AG08396 (cell line): ENCODE measurements at regions not wholly inside any gene's neighbourhood (a gene's known extent, or its start where the extent isn't known, plus 50 kb on each side); places are given as distances from the start of the nearest gene placed in this dataset.
A peak's percentile ranks its signal among the peaks of the same experiment; 100 is the strongest.
"Not testable (repeated sequence)": the region's sequence is repeated elsewhere in the genome, so short reads cannot be mapped to it uniquely, and the experiment has no call there.

Source experiments
- DNase-seq: peaks from one replicate; pipeline ENCODE4 v3.0.0; 2012; ENCODE audit warnings: low spot score, mixed read lengths

DNA sequence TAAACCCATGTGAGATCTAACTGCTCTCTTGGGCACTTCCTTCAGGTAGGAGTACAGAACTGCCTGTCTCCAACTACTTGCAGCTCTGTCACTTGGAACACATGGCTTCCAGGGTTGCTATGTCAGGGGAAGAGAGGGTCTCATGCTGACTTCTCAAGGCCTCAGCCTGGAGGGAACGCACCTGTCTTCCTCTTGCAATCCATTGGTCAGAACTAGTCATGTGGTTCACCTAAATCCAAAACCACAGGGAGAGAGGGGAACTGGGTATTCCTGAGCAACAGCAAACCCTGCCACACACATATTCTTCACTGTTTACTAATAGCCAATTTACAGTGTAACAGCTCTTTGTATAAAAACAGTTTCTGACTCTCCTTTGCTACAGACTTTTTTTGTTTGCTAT, 206.1 kb downstream of the KCNJ2 start:
- DNase-seq = no peak

DNA sequence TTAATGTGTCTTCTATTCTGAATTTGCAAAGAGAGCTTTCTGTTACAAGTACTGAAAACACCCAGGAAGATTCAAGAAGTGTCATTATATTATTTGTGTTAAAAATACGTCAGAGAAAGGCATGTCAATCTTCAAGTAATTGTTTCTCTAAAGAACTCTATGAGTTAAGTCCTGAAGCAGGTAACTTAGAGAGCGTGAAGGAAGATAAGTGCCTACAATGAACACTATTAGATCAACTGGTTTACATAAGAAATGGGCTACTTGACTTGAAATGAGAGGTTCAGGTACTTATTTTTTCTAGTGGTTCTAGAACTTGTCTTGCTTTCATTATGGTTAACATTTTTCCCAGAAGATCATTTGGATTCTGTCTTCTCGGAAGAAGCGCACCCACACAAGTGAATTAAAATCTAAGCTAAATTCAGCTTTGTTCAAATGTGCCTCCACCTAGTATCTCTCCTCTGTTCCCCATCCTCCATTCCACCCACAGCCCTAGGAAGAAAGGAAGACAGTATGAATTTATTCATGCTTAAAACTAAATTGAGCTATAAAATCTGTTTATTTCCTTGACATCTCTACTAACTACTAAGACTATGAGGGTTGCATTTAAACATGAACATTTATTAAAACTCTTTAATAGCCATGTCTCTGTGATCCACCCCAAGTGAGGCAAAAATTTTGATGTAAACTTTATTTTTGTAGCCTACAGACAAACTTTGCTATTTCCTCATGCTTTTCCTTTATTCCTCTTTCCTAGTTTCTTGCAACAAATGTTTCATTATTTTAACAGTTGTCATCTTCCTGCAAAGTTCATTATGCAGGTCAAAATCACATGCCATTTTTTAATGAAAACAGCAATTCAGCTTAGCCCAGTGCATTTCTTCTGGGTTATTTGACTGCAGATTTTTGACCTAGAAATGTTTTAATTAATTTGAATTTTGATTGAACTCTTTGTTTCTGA, 206.8 kb downstream of the KCNJ2 start:
- DNase-seq = no peak

DNA sequence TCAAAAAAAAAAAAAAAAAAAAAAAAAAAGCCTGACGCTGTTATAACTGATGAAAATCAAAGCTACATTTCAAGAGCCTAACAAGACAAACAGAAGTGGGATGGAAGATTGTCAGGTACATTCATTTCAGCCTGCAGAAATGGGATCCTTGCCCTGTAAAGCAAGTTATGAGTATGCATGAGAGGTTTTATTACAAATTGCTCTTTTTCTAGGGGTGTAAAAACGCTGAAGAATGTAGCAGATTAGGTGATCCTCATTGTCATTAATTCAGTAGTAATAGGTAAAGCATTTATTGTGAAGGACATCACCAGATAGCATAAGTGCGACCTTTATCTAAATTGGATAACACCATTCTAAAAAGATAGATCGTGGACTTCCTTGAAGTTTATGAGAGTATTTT, 208.3 kb downstream of the KCNJ2 start:
- DNase-seq = no peak

DNA sequence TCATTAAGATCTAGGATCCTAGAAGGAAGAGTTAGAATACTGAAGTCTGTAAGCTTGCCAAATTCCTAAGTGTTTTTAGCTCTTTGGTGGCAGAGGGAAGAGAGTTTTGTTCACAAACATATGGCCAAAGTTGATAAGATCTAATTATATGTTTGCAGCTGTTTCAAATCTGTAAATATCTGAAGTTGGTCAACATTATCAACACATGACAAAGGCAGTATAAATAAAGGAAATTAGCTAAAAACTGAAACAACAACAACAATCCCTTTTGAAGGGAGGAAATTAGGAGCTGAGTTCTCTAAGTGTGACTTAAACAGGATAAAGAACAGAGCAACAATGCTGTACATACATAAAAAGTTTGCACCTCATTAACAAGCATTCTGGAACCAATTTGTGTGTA, 208.7 kb downstream of the KCNJ2 start:
- no peak for DNase-seq

DNA sequence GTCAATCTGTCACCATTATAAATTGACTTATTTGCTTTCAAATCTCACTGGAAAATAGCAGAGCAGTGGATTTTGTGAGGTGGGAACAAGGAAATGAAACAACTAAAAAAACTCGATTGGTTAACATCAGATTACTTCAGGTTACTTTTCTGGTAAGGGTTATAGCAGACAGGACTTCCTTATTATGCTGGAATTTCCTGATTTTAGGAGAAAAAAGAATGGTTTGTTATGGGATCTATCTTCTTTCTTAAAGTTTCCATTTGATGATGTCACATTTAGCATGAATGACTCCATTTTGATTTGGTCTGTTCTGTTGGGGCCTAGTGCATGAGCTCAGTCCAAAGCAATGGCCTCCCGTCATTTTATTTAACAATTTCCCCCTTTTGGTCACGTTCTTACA, 210.6 kb downstream of the KCNJ2 start:
- DNase-seq = no peak

DNA sequence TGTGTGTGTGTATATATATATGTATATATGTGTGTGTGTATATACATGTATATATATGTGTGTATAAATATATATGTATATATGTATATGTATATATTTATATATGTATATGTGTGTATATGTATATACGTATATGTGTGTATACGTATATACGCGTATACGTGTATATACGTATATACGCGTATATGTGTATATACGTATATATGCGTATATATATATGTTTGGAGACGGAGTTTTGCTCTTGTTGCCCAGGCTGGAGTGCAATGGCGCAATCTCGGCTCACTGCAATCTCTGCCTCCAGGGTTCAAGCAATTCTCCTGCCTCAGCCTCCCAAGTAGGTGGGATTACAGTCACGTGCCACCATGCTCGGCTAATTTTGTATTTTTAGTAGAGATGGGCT, 212.6 kb downstream of the KCNJ2 start:
- DNase-seq = not testable (repeated sequence)

DNA sequence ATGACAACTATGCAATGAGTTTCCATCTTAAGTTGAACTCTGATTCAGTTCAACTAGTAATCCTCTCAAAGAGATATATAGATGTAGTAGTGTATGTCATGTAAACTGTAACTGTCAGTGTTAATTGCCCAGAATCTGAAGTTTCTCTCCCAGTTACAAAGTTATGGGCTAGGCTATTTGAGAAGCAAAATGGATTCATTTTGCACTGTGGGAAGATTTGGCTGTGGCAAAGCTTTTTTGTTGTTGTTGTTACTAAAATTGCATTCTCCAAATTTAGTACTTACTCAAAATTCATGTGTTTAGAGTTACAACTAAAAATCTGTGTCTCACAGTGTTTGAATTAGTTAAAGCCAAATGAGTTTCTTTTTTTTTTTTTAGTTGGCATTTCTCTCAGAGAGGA, 219.0 kb downstream of the KCNJ2 start:
- DNase-seq = no peak

DNA sequence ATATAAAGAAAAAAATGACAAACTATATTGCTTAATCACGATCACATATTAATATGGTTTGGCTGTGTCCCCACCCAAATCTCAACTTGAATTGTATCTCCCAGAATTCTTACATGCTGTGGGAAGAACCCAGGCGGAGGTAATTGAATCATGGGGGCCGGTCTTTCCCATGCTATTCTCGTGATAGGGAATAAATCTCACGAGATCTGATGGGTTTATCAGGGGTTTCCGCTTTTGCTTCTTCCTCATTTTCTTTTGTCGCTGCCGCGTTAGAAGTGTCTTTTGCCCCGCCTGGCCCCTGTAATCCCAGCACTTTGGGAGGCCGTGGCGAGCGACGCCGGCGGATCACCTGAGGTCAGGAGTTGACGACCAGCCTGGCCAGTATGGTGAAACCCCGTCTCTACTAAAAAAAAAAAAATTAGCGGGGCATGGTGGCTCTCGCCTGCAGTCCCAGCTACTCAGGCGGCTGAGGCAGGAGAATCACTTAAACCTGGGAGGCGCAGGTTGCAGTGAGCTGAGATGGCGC, 220.0 kb downstream of the KCNJ2 start:
- not testable (repeated sequence) for DNase-seq

DNA sequence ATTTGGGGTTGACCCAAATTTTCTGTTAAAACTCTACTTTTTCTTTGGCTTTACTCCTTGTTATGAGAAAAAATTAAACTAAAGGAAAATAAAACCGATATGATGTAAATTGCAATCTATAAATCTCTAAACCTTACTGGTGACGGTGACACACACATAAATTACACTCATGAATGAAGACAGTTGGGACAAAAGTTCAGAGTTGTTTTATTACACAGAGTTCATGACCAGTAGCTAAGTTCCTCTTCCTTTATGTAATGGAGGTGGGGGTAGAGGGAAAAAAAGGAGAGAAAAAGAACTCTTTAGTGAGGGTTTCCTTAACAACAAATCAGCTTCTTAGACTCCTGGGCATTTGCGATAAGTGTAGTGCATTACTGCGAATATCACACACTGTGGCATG, 220.7 kb downstream of the KCNJ2 start:
- DNase-seq = no peak

DNA sequence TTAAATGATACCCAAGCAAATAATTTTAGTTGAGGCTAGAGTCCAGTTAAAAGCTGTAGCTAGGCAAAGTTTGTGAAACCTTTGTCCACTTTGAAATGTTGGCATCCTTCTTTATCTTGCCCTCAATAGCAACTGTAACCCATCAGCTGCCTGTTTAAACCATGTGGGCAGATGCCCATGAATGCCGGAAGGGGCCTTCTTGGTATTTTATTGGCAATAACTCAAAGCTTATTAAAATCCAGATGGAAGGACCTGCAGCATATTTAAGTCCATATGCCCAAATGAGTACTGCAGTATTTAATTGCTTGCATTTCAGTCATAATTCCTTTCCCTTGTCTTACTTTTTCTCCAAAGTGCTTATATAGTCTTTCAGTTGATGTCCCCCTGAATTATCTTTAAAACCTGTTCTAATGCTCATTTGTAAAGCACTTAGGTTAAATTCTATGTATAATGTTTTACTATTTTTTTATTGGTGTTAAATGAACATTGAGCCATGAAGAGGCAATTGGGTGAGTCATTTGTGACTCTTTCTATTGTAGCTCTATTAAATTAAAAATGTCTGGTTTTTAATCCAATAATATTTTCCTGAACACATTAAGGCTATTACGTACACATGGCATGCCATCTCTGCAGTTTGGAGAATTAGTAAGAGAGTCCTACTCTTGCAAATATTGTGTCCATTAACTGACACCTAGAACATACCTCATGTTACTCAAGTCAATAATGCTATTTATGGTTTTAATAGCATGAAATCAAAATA, 225.3 kb downstream of the KCNJ2 start:
- DNase-seq = no peak

DNA sequence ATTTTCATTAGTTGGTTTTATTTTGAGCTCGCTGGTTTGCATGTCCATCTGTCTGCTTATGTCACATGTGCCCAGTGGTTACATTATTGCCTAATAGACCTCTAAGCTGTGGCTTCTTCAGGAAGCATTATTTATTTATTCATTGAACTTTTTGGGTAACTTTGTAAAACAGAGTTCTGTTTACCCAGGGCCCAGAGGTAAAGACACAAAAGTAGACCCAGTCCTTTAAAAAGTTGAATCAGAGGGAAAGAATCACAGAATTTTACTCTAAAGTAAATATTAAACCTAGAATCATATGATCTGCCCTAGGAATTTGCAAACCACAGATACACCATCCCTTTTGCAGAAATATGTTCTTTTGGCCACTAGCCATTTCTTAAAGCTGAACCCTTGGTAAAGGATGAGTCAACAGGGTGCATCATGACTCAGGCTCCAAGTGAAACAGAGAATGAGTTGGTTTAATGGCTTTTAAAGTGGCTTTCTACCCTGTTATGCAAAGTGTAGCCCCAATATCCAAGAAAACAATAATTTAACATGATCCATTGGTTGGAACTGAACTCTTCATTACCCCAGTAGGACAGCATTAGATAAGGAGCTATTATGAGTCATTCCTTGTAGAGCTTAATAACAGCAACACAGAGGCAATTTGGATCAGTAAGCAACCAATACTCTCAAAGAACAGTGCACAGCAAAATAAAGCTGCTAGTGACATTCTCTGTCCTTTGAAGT, 236.3 kb downstream of the KCNJ2 start:
- DNase-seq = peak; percentile 66

DNA sequence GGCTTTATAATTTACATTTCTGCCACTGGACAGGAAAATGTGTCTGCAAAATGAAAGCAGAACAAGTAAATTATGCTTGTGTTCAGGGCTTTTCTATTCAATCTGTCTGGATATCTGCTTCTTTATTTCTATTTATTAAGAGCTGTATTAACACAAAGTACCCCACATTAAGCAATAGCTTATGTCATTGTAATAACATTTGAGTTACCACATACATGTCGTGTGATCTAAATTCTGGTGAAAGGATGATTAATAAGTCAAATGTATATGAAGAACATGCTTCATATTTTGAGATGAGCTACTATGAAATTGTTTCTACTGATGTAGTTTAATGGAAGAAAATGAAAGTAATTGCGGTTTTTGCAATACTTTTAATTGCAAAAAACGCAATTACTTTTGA, 238.2 kb downstream of the KCNJ2 start:
- DNase-seq = no peak

DNA sequence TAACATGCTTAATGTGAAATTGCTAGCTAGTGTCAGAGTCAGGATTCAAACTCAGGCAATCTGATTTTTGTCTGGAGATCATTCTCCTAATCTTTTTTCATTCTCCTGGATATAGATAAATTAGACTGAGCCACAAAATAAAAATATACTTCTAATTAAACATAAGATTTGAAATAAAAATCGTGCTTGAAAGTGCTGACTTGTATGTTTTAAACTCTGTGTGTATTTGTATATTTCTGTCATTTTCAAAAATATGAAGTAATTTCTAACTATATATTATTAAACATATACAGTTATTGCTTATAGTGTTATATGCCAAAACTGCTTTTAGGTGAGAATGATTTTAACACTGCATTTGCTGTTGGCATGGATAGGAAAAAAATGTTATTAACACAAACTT, 239.4 kb downstream of the KCNJ2 start:
- DNase-seq = no peak

DNA sequence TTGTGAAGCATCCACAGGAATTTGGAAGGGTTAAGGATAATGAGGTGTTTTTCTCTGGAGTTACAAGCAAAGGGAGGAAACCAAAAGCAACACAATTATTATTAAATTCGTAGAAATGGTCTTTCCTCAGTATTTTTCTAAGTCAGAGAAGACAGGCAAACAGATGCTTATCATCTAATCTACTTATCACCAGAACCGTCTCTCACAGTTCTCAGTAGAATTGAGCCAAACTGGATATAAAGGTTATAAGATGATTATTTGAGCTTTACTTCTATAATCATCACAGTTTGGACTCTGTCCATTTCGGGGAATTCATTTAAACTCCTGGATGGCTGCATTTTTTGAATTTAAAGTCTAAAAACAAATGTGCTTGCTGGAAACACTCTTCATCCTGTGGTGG, 245.0 kb downstream of the KCNJ2 start:
- DNase-seq = no peak

DNA sequence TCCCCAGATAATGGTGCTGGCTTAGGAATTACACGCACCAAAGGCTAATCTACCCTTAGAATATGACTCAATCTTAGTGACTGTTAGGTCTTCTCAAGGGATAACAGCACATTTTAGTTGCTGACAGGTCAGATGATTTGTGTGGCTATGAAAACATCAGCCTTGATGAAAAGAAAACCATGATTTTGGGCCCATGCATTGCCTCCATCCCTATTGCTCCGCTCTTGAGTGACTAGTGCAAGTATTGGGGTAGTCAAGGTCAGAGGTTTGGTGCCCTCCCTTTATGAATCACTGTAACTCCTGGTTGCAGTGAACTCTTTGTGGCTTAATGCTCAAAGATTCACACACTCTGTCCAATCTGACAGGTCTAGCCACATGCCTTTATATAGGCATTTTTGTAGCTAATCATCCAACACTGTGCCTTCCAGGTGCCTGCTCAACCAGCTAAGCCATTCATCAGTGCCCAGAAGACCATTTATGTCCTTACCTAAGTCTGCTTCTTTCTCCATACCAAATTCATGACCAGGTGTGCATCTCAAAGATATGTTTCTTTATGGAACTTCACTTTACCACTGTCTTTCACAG, 251.6 kb downstream of the KCNJ2 start:
- no peak for DNase-seq

DNA sequence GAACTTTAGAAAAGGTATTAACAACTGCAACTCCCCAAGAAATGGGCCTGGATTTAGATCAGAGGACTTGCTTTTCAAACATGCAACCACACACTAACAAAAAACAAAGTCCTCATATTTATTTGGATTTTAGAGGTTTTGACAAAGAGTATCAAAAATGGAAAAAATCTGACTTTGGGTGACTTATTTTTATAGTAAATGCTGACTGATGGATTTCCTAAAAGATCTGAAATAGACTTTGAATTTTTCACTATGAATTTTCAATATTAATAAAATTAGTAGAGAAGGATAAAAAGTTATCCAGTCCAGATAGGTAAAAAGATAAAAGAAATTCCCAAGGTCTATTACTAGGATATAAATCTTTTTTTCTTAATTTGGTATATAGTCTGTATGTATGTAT, 253.5 kb downstream of the KCNJ2 start:
- no peak for DNase-seq

DNA sequence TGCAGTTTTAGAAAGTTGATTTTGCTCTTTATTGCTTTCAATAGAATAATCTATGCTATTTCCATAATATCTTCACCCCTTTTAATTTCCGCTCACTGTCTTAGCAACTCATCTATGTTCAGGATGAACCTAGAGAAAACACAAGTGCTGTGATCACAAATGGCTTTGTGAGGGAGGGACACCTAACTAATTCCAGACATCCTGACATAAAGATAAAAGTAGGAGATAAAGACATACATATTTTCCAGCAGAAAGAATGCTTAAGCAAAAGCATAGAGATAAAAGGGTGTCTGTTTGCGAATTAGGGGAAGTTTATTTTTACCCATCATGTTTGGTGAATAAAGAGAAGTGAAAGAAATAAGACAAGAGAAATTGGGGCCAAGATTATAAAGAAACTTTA, 254.2 kb downstream of the KCNJ2 start:
- DNase-seq = no peak

DNA sequence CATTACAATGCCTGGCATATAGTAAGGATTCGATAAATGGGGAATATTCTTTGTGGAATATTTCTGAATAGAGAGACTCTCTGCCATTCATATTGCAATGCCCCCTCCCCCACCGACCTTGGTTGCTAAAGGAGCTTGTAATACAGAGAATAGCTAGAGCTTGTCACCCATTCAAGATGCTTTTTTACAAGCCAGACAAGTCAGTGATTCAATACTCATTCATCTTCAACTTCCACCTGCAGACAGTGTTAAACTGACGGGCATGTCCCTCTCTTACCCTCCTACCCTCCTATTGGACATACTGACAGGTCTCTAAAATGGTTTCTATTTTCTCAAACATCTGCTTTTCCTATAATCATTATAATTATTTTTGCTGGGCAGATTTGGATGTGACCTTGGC, 257.4 kb downstream of the KCNJ2 start:
- DNase-seq = no peak

DNA sequence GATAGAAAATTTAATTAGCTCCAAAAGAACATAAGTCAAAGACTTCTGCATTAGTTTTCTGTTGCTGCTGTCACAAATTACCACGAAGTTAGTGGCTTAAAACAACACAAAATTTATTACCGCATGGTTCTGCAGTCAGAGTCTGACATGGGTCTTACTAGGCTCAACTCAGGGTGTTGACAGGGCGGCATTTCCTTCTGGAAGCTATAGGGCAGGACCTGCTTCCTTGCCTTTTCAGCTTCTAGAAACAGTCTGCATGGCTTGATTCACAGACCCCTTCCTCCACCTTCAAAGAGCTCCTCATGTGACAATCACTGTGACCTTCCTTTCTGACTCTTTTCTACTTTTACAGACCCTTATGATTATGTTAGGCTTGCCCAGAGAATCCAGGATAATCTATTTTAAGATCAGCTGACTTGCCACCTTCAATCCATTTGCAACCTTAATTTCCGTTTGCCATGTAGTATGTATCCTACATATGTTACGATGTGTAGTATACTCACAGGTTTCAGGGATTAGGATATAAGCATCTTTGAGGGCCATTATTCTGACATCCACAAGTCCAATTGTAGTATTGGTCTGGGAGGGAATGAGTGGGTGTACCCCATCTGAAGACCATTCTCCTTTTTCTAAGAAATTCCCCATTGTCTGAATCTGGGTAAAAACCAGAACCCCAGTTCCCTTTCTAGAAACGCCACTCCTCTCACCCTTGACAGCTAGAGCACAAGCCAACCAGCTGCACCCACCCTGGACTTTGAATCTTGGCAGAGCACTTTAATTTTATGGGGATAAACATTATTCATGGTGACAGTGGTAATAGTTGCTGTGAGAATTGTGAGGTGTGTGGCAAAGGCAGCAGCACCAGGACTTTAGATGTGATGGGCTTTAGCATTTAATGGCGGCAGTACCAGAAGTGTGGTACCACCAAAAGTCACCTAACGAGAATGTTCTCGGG, 265.5 kb downstream of the KCNJ2 start:
- DNase-seq = no peak

DNA sequence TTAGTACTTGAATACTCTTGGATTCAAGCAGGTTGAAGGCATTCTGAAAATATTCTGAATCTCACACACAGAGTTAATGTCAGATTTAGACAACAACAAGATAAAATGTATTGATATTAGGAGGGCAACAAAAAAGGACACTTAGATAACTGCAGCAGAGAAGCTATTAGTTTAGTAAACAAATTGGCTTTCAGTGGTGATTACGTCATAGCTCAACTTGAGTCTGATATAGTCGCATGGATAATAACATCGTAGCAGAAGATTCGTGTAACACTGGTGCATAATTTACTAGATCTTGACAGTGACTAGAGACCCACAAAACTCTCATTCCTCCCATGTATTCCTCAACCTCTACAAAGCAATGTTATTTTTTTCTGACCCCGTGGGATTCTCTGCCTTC, 268.3 kb downstream of the KCNJ2 start:
- no peak for DNase-seq

DNA sequence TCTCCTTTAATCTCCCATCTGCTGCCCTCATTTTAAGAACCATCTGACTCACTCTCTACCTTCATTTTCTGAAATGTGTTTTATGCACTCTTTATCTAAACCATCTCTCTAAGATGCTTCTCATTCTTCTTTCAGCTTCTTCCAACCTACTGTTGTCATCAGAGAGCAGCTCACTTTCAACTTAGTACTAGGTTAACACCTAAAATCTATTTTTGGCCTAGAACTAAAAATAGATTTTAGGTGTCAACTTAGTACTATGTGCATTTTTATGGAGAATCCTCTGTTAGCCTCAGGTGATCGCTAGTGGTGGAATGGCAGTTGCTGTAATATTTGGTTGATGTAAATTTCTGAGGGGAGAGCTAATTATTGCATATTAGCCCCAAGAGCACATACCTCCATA, 277.1 kb downstream of the KCNJ2 start:
- no peak for DNase-seq
